KOPT-K1 (cell line): ENCODE measurements at regions not wholly inside any gene's neighbourhood (a gene's known extent, or its start where the extent isn't known, plus 50 kb on each side); places are given as distances from the start of the nearest gene placed in this dataset.

Source experiments
- H3K27ac ChIP-seq: fragments of 200-600 bp; sonication (generic); 2 replicates; pipeline ENCODE4 v1.5.1; 2016; ENCODE audit warnings: antibody characterized with exemption, mild to moderate bottlenecking, low read depth, low read length; ENCODE audit not compliant: poor library complexity, severe bottlenecking
- H3K36me3 ChIP-seq: fragments of 200-600 bp; sonication (generic); 2 replicates; pipeline ENCODE4 v1.5.1; 2017; ENCODE audit warnings: antibody characterized with exemption, mild to moderate bottlenecking, low read length, moderate library complexity; ENCODE audit not compliant: insufficient read depth
- H3K9me3 ChIP-seq: fragments of 200-600 bp; sonication (generic); 2 replicates; pipeline ENCODE4 v1.5.1; 2017; ENCODE audit warnings: antibody characterized with exemption, low read length, mild to moderate bottlenecking; ENCODE audit not compliant: insufficient read depth, poor library complexity, severe bottlenecking

- Histone ChIP-seq H3K27ac (no peak overlapping the region), H3K9me3 (no peaks in the 10 kb centered on the region), H3K36me3 (no peaks in the 10 kb centered on the region)
Observed at GRCh38 chr3:780505-780904, 312.3 kb upstream of the CNTN6 start.

DNA sequence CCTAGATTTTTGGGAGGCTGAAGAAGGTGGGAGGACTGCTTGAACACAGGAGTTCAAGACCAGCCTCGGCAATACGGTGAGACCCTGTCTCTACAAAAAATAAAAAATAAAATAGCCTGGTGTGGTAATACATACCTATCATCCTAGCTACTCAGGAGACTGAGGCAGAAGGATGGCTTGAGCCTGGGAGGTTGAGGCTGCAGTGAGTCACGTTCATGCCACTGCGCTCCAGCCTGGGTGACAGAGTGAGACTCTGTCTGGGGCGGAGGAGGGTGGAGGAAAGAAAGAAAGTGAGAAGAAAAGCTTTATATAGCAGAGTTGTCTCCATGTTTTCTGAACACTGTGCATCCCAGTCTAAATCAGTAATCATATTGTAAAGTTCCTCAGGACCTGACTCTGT is 301.4 kb upstream of the CNTN6 start:
- Histone ChIP-seq H3K36me3 (no peaks in the 10 kb centered on the region), H3K9me3 (no peaks in the 10 kb centered on the region), H3K27ac (no peak overlapping the region)

DNA sequence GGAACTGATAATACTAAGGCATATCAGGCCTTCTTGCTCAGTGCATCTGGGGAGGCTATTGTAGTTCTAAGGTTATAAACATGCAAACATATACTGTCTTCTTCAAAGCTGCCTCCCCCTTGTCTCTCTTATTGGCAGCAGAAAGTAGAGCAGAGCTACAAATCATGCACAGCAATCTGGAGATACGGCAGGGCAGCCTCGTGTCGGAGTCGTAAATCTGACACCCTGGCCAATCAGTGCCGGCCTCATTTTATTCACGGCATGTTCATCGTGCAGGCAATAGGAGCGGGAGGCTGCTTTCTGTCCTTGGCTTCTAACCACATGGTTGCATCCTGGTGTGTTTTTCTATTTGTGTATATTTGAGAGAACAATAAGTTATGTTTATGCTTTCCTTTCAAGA is 300.2 kb upstream of the CNTN6 start:
- Histone ChIP-seq H3K9me3 (no peaks in the 10 kb centered on the region), H3K27ac (no peak overlapping the region), H3K36me3 (no peaks in the 10 kb centered on the region)

GRCh38 chr3:804211-804610 is 288.6 kb upstream of the CNTN6 start:
- no peaks in the 10 kb centered on the region for H3K9me3 ChIP-seq
- no peaks in the 10 kb centered on the region for H3K36me3 ChIP-seq

DNA sequence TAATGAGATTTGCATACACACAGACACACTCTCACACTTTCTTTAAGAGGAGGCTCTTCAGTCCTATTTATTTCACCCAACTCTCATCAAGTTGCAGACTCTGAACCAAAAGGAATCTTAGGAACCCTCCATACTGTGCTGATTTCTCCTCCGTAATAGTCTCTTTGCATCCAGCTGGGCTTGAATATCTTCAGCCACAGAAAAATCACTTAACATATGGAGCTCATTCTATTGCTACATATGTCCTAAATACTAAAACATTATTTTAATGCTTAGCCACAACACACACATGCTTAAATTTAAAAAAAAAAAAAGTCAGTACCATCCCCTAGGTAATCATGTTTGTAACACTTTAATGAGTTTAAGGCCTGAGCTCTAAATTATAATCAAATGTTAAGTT is 287.5 kb upstream of the CNTN6 start:
- H3K9me3 ChIP-seq, result no peaks in the 10 kb centered on the region
- H3K27ac ChIP-seq, result no peak overlapping the region
- no peaks in the 10 kb centered on the region for H3K36me3 ChIP-seq

More at GRCh38 chr3:804211-804610, 288.6 kb upstream of the CNTN6 start:
- no peak overlapping the region for H3K27ac ChIP-seq

GRCh38 chr3:806006-806405 is 286.8 kb upstream of the CNTN6 start:
- Histone ChIP-seq H3K27ac (no peak overlapping the region), H3K9me3 (no peaks in the 10 kb centered on the region), H3K36me3 (no peaks in the 10 kb centered on the region)

DNA sequence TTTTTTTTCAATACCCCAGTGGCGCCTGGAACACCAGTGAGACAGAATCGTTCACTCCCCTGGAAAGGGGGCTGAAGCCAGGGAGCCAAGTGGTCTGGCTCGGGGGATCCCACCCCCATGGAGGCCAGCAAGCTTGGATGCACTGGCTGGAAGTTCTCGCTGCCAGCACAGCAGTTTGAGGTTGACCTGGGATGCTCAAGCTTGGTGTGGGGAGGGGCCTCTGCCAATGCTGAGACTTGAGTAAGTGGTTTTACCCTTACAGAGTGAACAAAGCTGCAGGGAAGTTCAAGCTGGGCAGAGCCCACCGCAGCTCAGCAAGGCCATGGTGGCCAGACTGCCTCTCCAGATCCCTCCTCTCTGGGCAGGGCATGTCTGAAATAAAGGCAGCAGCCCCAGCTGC is 276.2 kb upstream of the CNTN6 start:
- Histone ChIP-seq H3K27ac (no peak overlapping the region), H3K9me3 (no peaks in the 10 kb centered on the region), H3K36me3 (no peaks in the 10 kb centered on the region)

- no peak overlapping the region for H3K27ac ChIP-seq
- no peaks in the 10 kb centered on the region for H3K36me3 ChIP-seq
- peaks cover 9% of the 10 kb centered on the region for H3K9me3 ChIP-seq
Observed at GRCh38 chr3:834679-835078, 258.1 kb upstream of the CNTN6 start.

- H3K36me3 ChIP-seq, result no peaks in the 10 kb centered on the region
- H3K27ac ChIP-seq, result no peak overlapping the region
- H3K9me3 ChIP-seq, result peaks cover 5% of the 10 kb centered on the region
Observed at GRCh38 chr3:835096-835495, 257.7 kb upstream of the CNTN6 start.

DNA sequence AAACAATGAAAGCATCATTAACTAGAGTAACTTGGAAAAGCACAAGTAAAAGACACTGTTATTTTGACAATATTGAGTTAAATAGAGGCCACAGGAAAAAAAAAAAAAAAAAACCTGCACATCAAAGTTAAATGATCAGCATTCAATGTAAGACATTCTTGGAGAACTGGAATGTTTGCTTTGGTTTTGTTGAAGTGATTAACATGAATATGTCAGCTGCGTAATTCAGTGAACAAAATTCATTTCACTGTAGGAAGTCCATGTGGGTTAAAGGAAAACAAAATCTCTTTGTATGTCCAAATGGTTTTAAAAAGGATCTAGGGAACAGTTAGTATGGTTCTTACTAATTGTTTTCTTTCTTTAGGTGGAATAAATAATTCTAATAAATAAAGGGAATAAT is 252.8 kb upstream of the CNTN6 start:
- Histone ChIP-seq H3K27ac (no peak overlapping the region), H3K36me3 (no peaks in the 10 kb centered on the region), H3K9me3 (no peaks in the 10 kb centered on the region)

DNA sequence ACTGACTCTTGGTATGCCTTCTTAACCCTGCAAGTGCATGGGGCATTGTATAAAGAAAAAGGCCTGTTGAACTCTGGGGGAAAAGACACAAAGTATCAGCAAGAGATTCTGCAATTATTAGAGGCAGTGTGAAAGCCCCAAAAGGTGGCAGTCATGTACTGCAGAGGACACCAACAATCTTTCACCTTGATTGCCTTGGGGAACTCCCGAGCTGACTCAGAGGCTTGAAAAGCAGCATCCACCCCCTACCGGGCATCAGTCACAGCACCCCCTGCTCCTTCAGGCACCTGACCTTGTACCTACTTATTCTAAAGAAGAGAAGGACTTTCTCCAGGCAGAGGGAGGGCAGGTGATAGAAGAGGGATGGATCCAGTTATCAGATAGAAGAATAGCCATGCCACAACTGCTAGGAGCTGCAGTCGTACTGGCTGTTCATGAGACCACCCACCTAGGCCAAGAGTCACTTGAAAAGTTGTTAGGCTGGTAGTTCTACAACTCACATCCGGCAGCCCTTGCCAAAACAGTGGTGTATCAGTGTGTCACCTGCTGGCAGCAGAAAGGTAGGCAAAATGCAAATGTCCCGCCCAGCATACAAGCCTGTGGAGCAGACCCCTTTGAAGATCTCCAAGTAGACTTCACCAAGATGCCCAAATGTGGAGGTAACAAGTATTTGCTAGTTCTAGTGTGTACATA is 241.6 kb upstream of the CNTN6 start:
- no peaks in the 10 kb centered on the region for H3K9me3 ChIP-seq
- H3K27ac ChIP-seq, result no peak overlapping the region
- no peaks in the 10 kb centered on the region for H3K36me3 ChIP-seq

DNA sequence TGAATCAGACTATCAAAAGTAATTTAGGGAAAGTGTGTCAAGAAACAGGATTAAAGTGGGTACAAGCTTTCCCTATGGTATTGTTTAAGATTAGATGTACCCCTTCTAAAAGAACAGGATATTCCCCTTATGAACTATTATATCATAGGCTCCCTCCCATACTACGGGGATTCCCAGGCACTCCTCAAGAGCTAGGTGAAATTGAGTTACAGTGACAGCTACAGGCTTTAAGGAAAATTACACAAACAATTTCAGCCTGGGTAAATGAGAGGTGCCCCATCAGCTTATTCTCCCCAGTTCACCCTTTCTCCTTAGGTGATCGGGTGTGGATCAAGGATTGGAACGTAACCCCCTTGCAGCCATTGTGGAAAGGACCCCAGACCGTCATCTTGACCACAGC is 240.8 kb upstream of the CNTN6 start:
- H3K27ac ChIP-seq, result no peak overlapping the region
- no peaks in the 10 kb centered on the region for H3K36me3 ChIP-seq
- H3K9me3 ChIP-seq, result no peaks in the 10 kb centered on the region

DNA sequence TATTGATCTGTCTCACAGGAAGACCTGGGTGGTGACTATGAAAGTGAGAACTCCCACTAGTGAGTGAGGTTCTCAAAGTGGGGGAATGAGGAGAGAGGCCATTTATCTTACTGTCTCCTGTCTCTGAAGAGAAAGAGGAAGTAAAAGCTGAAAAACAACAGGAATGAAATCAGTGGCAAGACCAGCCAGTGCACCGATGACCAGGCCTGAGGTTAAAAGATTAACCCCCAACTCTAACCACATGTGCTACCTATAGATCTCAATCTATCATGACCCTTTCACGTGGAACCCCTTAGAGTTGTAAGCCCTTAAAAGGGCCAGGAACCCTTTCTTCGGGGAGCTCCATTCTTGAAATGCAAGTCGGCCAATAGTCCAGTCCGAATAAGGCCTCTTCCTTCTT is 239.3 kb upstream of the CNTN6 start:
- Histone ChIP-seq H3K36me3 (no peaks in the 10 kb centered on the region), H3K9me3 (no peaks in the 10 kb centered on the region), H3K27ac (no peak overlapping the region)

GRCh38 chr3:859135-859534 is 233.7 kb upstream of the CNTN6 start:
- Histone ChIP-seq H3K36me3 (no peaks in the 10 kb centered on the region), H3K27ac (no peak overlapping the region), H3K9me3 (peaks cover 4% of the 10 kb centered on the region)

DNA sequence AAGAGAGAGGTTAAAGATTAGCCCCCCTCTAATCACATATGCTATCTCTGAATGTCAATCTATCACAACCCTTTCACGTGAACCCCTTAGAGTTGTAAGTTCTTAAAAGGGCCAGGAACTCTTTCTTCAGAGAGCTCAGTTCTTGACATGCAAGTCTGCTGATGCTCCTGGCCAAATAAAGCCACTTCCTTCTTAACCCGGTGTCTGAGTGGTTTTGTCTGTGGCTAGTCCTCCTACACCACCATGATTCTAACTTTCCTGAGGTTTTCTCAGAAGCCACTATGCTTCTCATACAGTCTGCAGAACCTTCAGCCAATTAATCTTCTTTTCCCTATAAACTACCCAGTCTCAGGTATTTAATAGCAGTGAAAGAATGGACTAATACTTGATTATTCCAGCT is 231.1 kb upstream of the CNTN6 start:
- Histone ChIP-seq H3K27ac (no peak overlapping the region), H3K36me3 (no peaks in the 10 kb centered on the region), H3K9me3 (peaks cover 4% of the 10 kb centered on the region)

DNA sequence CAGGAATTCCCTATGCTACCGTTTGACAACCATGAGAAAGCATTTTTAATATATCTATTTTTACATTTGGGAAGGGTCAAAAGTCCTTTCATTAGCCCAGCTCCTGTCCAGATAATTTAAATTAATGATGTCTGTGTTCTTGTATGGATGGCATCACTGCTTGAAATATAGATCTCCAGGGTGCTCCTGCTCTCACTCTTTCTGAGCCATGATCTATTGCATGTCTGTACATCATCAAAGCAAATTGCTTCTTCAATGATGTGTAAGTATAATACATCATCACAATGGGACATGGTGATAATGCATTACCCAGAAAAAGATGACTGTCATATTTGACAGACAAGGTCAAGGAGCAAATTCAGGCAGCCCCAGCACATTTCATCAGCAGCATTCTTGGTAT is 223.6 kb upstream of the CNTN6 start:
- H3K9me3 ChIP-seq, result no peaks in the 10 kb centered on the region
- no peaks in the 10 kb centered on the region for H3K36me3 ChIP-seq
- H3K27ac ChIP-seq, result no peak overlapping the region
